ENCODE measurements at regions not wholly inside any gene's neighbourhood (a gene's known extent, or its start where the extent isn't known, plus 50 kb on each side); places are given as distances from the start of the nearest gene placed in this dataset.

GRCh38 chr9:99593610-99594009 is 228.1 kb upstream of the NR4A3 start (continued):
- TF ChIP-seq REST (IDR thresholded peaks at IDR 0.05) (no peak), CTCF (IDR thresholded peaks at IDR 0.05) (no peak), FOXS1 (CRISPR knock-in tag; IDR thresholded peaks at IDR 0.05) (no peak), TFCP2L1 (CRISPR knock-in tag; IDR thresholded peaks at IDR 0.05) (no peak), CBX2 (IDR thresholded peaks at IDR 0.05; ENCODE audit: borderline replicate concordance, low read depth) (no peak), MAX (IDR thresholded peaks at IDR 0.05) (no peak)

GRCh38 chr9:99594056-99594780 is 227.5 kb upstream of the NR4A3 start:
- FAIRE-seq (no peak), ATAC-seq (no peak), DNase-seq (ENCODE audit: low read depth in 1 of 2, low spot score in 1 of 2) (no peak)
- ChIA-PET CTCF (no interaction called here), POLR2A (no interaction called here)
- Histone ChIP-seq H3K9me3 (no peaks in the 10 kb centered on the region), H3K27ac (no peak overlapping the region), H3K4me3 (no peak overlapping the region), H3K4me1 (no peaks in the 10 kb centered on the region), H3K4me2 (no peak overlapping the region)
- WGBS (ENCODE audit: missing lambda C conversion rate): 13% methylated on average over 4 of the region's 4 CpGs
- TF ChIP-seq RNF2 (IDR thresholded peaks at IDR 0.05; ENCODE audit: borderline replicate concordance, low read depth): no peak
- no peak for TF ChIP-seq NR3C1 (IDR thresholded peaks at IDR 0.05)
- TF ChIP-seq EP300 (IDR thresholded peaks at IDR 0.05): no peak
- no peak for TF ChIP-seq HOXB5 (CRISPR knock-in tag; IDR thresholded peaks at IDR 0.05)

GRCh38 chr9:99595796-99596195 is 225.9 kb upstream of the NR4A3 start:
- CTCF ChIA-PET: no interaction called here
- no peak for DNase-seq (ENCODE audit: low read depth in 1 of 2, low spot score in 1 of 2)
- ATAC-seq: no peak
- no peak for FAIRE-seq
- POLR2A ChIA-PET: no interaction called here
- TF ChIP-seq MAFK (IDR thresholded peaks at IDR 0.05; ENCODE audit: partially characterized antibody): no peak
- no peak for TF ChIP-seq GATA3 (IDR thresholded peaks at IDR 0.05; ENCODE audit: borderline replicate concordance)
- no peak for TF ChIP-seq CBX8 (IDR thresholded peaks at IDR 0.05)
- no peak for TF ChIP-seq JUNB (IDR thresholded peaks at IDR 0.05)
- Histone ChIP-seq H3K4me2 (no peak overlapping the region), H3K4me1 (no peaks in the 10 kb centered on the region), H3K27ac (no peak overlapping the region), H3K4me3 (no peak overlapping the region), H3K9me3 (no peaks in the 10 kb centered on the region)
- under 1% methylated on average over 5 of the region's 5 CpGs for WGBS (ENCODE audit: missing lambda C conversion rate)

- TF ChIP-seq KDM5A (IDR thresholded peaks at IDR 0.05): no peak
- TF ChIP-seq ATOH8 (CRISPR knock-in tag; IDR thresholded peaks at IDR 0.05; ENCODE audit: low read depth): no peak
- TF ChIP-seq FOSB (CRISPR knock-in tag; IDR thresholded peaks at IDR 0.05): no peak
- TF ChIP-seq NR3C1 (IDR thresholded peaks at IDR 0.05): no peak
- no peak for TF ChIP-seq HMGXB4 (CRISPR knock-in tag; IDR thresholded peaks at IDR 0.05; ENCODE audit: borderline replicate concordance)
- TF ChIP-seq POLR2AphosphoS2 (conservative IDR thresholded peaks at IDR 0.05; ENCODE audit: low read length): no peak
- no peak for TF ChIP-seq FOSL2 (IDR thresholded peaks at IDR 0.05)
- TF ChIP-seq FOSL2 (CRISPR knock-in tag; IDR thresholded peaks at IDR 0.05): no peak
- TF ChIP-seq ZNF302 (CRISPR knock-in tag; IDR thresholded peaks at IDR 0.05): no peak
- WGBS (ENCODE audit: missing lambda C conversion rate): 26% methylated on average over 6 of the region's 6 CpGs
- no peak overlapping the region for H3K27ac ChIP-seq
- no peaks in the 10 kb centered on the region for H3K9me3 ChIP-seq
- DNase-seq (ENCODE audit: low read depth in 1 of 2, low spot score in 1 of 2) (no peak), FAIRE-seq (no peak), ATAC-seq (no peak)
- H3K4me2 ChIP-seq: no peak overlapping the region
- POLR2A ChIA-PET: no interaction called here
- no peak overlapping the region for H3K4me3 ChIP-seq
- no peaks in the 10 kb centered on the region for H3K4me1 ChIP-seq
- CTCF ChIA-PET: no interaction called here
These were observed 220.0 kb upstream of the NR4A3 start for GRCh38 chr9:99601571-99602111.
